ENCODE measurements at regions not wholly inside any gene's neighbourhood (a gene's known extent, or its start where the extent isn't known, plus 50 kb on each side); places are given as distances from the start of the nearest gene placed in this dataset.
"Not testable (repeated sequence)": the region's sequence is repeated elsewhere in the genome, so short reads cannot be mapped to it uniquely, and the experiment has no call there.

- intact Hi-C loops (cut with DNase I) = no loop called here
- 84 to 87% methylated on average over 4 of the region's 4 CpGs for WGBS, 2 donors
- H3K27me3 ChIP-seq = no peaks in the 10 kb centered on the region
- H3K4me1 ChIP-seq = no peaks in the 10 kb centered on the region
- no peaks in the 10 kb centered on the region for H3K9me3 ChIP-seq
- H3K4me3 ChIP-seq = no peak overlapping the region
- no peak overlapping the region for H3K27ac ChIP-seq
- TF ChIP-seq POLR2A (IDR thresholded peaks at IDR 0.05) (no peak), POLR2AphosphoS5 (IDR thresholded peaks at IDR 0.05) (no peak), EP300 (IDR thresholded peaks at IDR 0.05) (no peak)
- TF ChIP-seq, protein P1, sequence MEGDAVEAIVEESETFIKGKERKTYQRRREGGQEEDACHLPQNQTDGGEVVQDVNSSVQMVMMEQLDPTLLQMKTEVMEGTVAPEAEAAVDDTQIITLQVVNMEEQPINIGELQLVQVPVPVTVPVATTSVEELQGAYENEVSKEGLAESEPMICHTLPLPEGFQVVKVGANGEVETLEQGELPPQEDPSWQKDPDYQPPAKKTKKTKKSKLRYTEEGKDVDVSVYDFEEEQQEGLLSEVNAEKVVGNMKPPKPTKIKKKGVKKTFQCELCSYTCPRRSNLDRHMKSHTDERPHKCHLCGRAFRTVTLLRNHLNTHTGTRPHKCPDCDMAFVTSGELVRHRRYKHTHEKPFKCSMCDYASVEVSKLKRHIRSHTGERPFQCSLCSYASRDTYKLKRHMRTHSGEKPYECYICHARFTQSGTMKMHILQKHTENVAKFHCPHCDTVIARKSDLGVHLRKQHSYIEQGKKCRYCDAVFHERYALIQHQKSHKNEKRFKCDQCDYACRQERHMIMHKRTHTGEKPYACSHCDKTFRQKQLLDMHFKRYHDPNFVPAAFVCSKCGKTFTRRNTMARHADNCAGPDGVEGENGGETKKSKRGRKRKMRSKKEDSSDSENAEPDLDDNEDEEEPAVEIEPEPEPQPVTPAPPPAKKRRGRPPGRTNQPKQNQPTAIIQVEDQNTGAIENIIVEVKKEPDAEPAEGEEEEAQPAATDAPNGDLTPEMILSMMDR (IDR thresholded peaks at IDR 0.05) = no peak
- DNase-seq = no peak
- H3K36me3 ChIP-seq = no peaks in the 10 kb centered on the region
Observed at GRCh38 chr13:81089371-81090157, 748.6 kb upstream of the SPRY2 start.

- Histone ChIP-seq H3K27me3 (no peaks in the 10 kb centered on the region), H3K4me1 (no peaks in the 10 kb centered on the region), H3K36me3 (no peaks in the 10 kb centered on the region), H3K9me3 (no peaks in the 10 kb centered on the region), H3K27ac (no peak overlapping the region), H3K4me3 (no peak overlapping the region)
- intact Hi-C loops (cut with DNase I) = no loop called here
- no peak for TF ChIP-seq EP300 (IDR thresholded peaks at IDR 0.05)
- TF ChIP-seq POLR2A (IDR thresholded peaks at IDR 0.05) = no peak
- TF ChIP-seq, protein P1 (IDR thresholded peaks at IDR 0.05) = no peak
- DNase-seq = no peak
- WGBS, 2 donors = 82 to 85% methylated on average over 2 of the region's 2 CpGs
Observed at GRCh38 chr13:81080911-81081454, 740.1 kb upstream of the SPRY2 start.

DNA sequence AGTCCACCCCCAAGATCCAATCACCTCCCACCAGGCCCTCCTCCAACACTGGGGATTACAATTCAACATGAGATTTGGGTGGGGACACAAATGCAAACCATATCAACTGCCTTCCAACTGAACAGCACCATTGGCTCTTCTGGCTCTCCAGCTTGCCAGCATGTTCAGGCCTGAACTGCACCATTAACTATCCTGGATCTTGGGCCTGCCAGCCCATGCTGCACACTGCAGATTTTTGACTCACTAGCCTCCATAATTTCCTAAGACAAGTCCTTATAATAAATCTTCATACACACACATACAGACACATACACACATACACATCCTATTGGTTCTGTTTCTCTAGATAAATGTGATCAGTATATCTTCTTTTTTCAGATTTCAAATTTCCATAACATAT, 737.1 kb upstream of the SPRY2 start:
- TF ChIP-seq POLR2A (IDR thresholded peaks at IDR 0.05) (no peak), POLR2AphosphoS5 (IDR thresholded peaks at IDR 0.05) (no peak), EP300 (IDR thresholded peaks at IDR 0.05) (no peak)
- TF ChIP-seq, protein P1 (IDR thresholded peaks at IDR 0.05) = no peak
- no peak overlapping the region for H3K27ac ChIP-seq
- no peaks in the 10 kb centered on the region for H3K36me3 ChIP-seq
- intact Hi-C loops (cut with DNase I) = no loop called here
- no peaks in the 10 kb centered on the region for H3K27me3 ChIP-seq
- H3K4me1 ChIP-seq = no peaks in the 10 kb centered on the region
- no peaks in the 10 kb centered on the region for H3K9me3 ChIP-seq
- no peak for DNase-seq
- H3K4me3 ChIP-seq = no peak overlapping the region

DNA sequence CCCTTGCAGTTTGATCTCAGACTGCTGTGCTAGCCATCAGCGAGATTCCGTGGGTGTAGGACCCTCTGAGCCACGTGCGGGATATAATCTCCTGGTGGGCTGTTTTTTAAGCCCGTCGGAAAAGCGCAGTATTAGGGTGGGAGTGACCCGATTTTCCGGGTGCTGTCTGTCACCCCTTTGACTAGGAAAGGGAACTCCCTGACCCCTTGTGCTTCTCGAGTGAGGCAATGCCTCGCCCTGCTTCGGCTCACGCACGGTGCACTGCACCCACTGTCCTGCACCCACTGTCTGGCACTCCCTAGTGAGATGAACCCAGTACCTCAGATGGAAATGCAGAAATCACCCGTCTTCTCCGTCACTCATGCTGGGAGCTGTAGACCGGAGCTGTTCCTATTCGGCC, 728.9 kb upstream of the SPRY2 start:
- 94 to 95% methylated on average over 18 of the region's 18 CpGs for WGBS, 2 donors

DNA sequence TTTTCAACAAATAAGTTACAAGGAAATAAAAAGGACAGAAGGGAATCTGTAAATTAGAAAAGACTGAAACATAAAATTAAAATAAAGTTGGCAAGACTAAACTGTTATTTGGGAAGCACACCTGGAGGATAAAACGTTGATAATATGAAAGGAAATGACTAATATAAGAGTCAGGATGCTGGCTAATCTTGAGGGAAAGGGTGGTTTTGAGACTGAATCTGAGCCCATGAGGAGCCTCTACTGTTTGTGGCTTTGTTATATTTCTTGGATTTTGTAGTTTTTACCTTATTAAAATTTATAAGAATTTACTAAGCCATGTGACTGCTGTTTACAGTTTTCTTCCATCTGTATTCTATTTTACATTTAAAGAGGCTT, 718.0 kb upstream of the SPRY2 start:
- H3K4me1 ChIP-seq = peaks cover 0 to 4% (median 0%) of the 10 kb centered on the region in 4 donors
- no peak for DNase-seq
- intact Hi-C loops (cut with DNase I) = no loop called here
- TF ChIP-seq POLR2A (IDR thresholded peaks at IDR 0.05) (no peak), EP300 (IDR thresholded peaks at IDR 0.05) (no peak), POLR2AphosphoS5 (IDR thresholded peaks at IDR 0.05) (no peak)
- TF ChIP-seq, protein P1 (IDR thresholded peaks at IDR 0.05) = no peak
- H3K4me3 ChIP-seq = no peak overlapping the region
- 12 to 23% methylated on average over 1 of the region's 1 CpG for WGBS, 2 donors
- H3K27ac ChIP-seq = no peak overlapping the region
- no peaks in the 10 kb centered on the region for H3K27me3 ChIP-seq
- no peaks in the 10 kb centered on the region for H3K36me3 ChIP-seq
- no peaks in the 10 kb centered on the region for H3K9me3 ChIP-seq

More for the DNA sequence above, 728.9 kb upstream of the SPRY2 start:
- H3K4me3 ChIP-seq; intact Hi-C loops (cut with DNase I); H3K27me3 ChIP-seq; H3K36me3 ChIP-seq; H3K4me1 ChIP-seq; H3K27ac ChIP-seq; H3K9me3 ChIP-seq; DNase-seq: not testable (repeated sequence)

Data from sigmoid colon (tissue), 6 donors.